Suprapubic skin (tissue), 4 donors: ENCODE measurements at regions not wholly inside any gene's neighbourhood (a gene's known extent, or its start where the extent isn't known, plus 50 kb on each side); places are given as distances from the start of the nearest gene placed in this dataset.

ENCODE experiments used
- CTCF ChIP-seq, 2 donors: fragments of 200-600 bp in 1 of 2; fragments of 450-650 bp in 1 of 2; sonication (generic) in 1 of 2; IDR thresholded peaks; one replicate each; pipeline ENCODE4 v1.5.1; 2016 to 2019; ENCODE audit warnings: antibody characterized with exemption in 2 of 2, mild to moderate bottlenecking in 1 of 2, moderate library complexity in 1 of 2
- POLR2A ChIP-seq, 2 donors: fragments of 450-650 bp; IDR thresholded peaks; one replicate each; pipeline ENCODE4 v1.6.1; 2017; ENCODE audit warnings: antibody characterized with exemption in 2 of 2, mild to moderate bottlenecking in 2 of 2, moderate library complexity in 2 of 2
- POLR2AphosphoS5 ChIP-seq, 3 donors: sonication (generic); formaldehyde crosslinking; IDR thresholded peaks; one replicate each; pipeline ENCODE4 v1.6.1; 2017; ENCODE audit warnings: antibody characterized with exemption in 3 of 3

GRCh38 chr16:8474587-8474986 lies 115.7 kb downstream of the TMEM114 start:
- TF ChIP-seq POLR2A (IDR thresholded peaks at IDR 0.05) (no peak), CTCF (IDR thresholded peaks at IDR 0.05) (no peak), POLR2AphosphoS5 (IDR thresholded peaks at IDR 0.05) (no peak)
